GM19452 (cell line): ENCODE measurements at regions not wholly inside any gene's neighbourhood (a gene's known extent, or its start where the extent isn't known, plus 50 kb on each side); places are given as distances from the start of the nearest gene placed in this dataset.
A peak's percentile ranks its signal among the peaks of the same experiment; 100 is the strongest.

Source experiments
- ATAC-seq: cut with Tn5 transposase; IDR thresholded peaks from one replicate; pipeline ENCODE4 v1.9.1; 2021; ENCODE audit not compliant: unreplicated experiment

GRCh38 chr3:186413615-186414415 lies 51.8 kb upstream of the DGKG start:
- peak; percentile 77 for ATAC-seq

DNA sequence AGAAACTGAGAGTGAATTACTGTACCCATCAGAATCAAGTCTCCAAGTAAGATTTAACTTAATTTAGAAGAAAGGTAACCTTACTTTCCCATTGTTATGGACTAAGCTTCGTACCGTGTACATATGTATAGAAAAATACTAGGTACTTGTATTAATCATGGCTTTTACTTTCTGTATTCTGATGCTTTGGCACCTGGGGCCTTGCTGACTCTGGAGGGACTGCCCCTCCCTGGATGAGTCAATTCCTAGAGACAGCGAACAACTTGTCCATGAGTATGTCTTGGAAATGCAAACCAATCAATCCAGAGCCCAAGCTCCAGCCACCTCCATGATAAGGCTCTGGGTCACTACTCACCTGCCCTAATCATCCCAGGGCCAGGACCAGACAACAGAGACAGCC lies 50.0 kb upstream of the DGKG start:
- no peak for ATAC-seq
